NCI-H2227 (cell line): ENCODE measurements at regions not wholly inside any gene's neighbourhood (a gene's known extent, or its start where the extent isn't known, plus 50 kb on each side); places are given as distances from the start of the nearest gene placed in this dataset.

ENCODE experiments used
- DNase-seq: peaks from one replicate; lab custom pipeline; 2025; ENCODE audit not compliant: unreplicated experiment; lab: John Stamatoyannopoulos, UW

- DNase-seq: no peak
These were observed 289.0 kb downstream of the GLRX3 start for GRCh38 chr10:130425169-130425568.

- DNase-seq: no peak
These were observed 289.8 kb downstream of the GLRX3 start for GRCh38 chr10:130425881-130426435.

- no peak for DNase-seq
These were observed 291.1 kb downstream of the GLRX3 start for GRCh38 chr10:130427216-130427722.

- no peak for DNase-seq
These were observed 292.7 kb downstream of the GLRX3 start for GRCh38 chr10:130428936-130429335.

- no peak for DNase-seq
These were observed 293.6 kb downstream of the GLRX3 start for GRCh38 chr10:130429809-130430208.

GRCh38 chr10:130430291-130430690 lies 294.1 kb downstream of the GLRX3 start:
- no peak for DNase-seq

- DNase-seq: no peak
These were observed 294.9 kb downstream of the GLRX3 start for GRCh38 chr10:130430852-130431704.

- DNase-seq: no peak
These were observed 296.1 kb downstream of the GLRX3 start for GRCh38 chr10:130432271-130432670.

GRCh38 chr10:130432850-130433249 lies 296.7 kb downstream of the GLRX3 start:
- DNase-seq: no peak

GRCh38 chr10:130434446-130435385 lies 298.5 kb downstream of the GLRX3 start:
- DNase-seq: no peak

GRCh38 chr10:130435961-130436360 lies 299.8 kb downstream of the GLRX3 start:
- no peak for DNase-seq

- DNase-seq: no peak
These were observed 302.7 kb downstream of the GLRX3 start for GRCh38 chr10:130438861-130439260.

GRCh38 chr10:130439766-130440165 lies 303.6 kb downstream of the GLRX3 start:
- DNase-seq: no peak

- DNase-seq: no peak
These were observed 304.3 kb downstream of the GLRX3 start for GRCh38 chr10:130440494-130440893.

- DNase-seq: no peak
These were observed 304.8 kb downstream of the GLRX3 start for GRCh38 chr10:130440971-130441370.

GRCh38 chr10:130443066-130443465 lies 306.9 kb downstream of the GLRX3 start:
- no peak for DNase-seq

- DNase-seq: no peak
These were observed 317.0 kb downstream of the GLRX3 start for GRCh38 chr10:130453036-130453720.

GRCh38 chr10:130453721-130454542 lies 317.7 kb downstream of the GLRX3 start:
- DNase-seq: no peak

GRCh38 chr10:130454543-130455000 lies 318.4 kb downstream of the GLRX3 start:
- DNase-seq: no peak
